SK-N-SH treated with all-trans-retinoic acid at 6 μM for 48 hours (cell line): ENCODE measurements at regions not wholly inside any gene's neighbourhood (a gene's known extent, or its start where the extent isn't known, plus 50 kb on each side); places are given as distances from the start of the nearest gene placed in this dataset.

Experiments
- ATAC-seq: fragments of 200-7000 bp; cut with Tn5 transposase; 3 replicates; pipeline ENCODE4 v1.9.1; 2020; ENCODE audit warnings: mild to moderate bottlenecking, moderate library complexity
- ARNTL ChIP-seq: fragments of 450-650 bp; formaldehyde crosslinking; IDR thresholded peaks from 2 replicates; pipeline ENCODE4 v1.5.0; 2020; ENCODE audit warnings: low read depth, mild to moderate bottlenecking, moderate library complexity, borderline replicate concordance
- BACH2 ChIP-seq: fragments of 250-450 bp; sonication (Bioruptor Pico); IDR thresholded peaks from 2 replicates; pipeline ENCODE4 v1.9.0; 2021; ENCODE audit warnings: mild to moderate bottlenecking, borderline replicate concordance
- CSDC2 ChIP-seq: fragments of 250-450 bp; sonication (Bioruptor Pico); IDR thresholded peaks from 2 replicates; pipeline ENCODE4 v1.5.0; 2020; ENCODE audit warnings: mild to moderate bottlenecking, moderate library complexity
- ESRRG ChIP-seq: fragments of 250-450 bp; sonication (Bioruptor Pico); IDR thresholded peaks from 2 replicates; pipeline ENCODE4 v1.6.1; 2021; ENCODE audit warnings: mild to moderate bottlenecking
- GLIS3 ChIP-seq: fragments of 250-450 bp; sonication (Bioruptor Pico); IDR thresholded peaks from 2 replicates; pipeline ENCODE4 v1.5.0; 2020; ENCODE audit warnings: mild to moderate bottlenecking, moderate library complexity
- OSR1 ChIP-seq: fragments of 250-450 bp; sonication (Bioruptor Pico); IDR thresholded peaks from 2 replicates; pipeline ENCODE4 v1.8.0; 2022; ENCODE audit warnings: moderate library complexity, mild to moderate bottlenecking, inconsistent platforms
- PATZ1 ChIP-seq: fragments of 250-450 bp; sonication (Bioruptor Pico); IDR thresholded peaks from 2 replicates; pipeline ENCODE4 v1.8.0; 2020; ENCODE audit warnings: mild to moderate bottlenecking, moderate library complexity, borderline replicate concordance
- PPARA ChIP-seq: fragments of 250-450 bp; sonication (Bioruptor Pico); IDR thresholded peaks from 2 replicates; pipeline ENCODE4 v1.5.0; 2020; ENCODE audit warnings: mild to moderate bottlenecking, borderline replicate concordance
- RARB ChIP-seq: fragments of 250-450 bp; sonication (Bioruptor Pico); IDR thresholded peaks from 2 replicates; pipeline ENCODE4 v1.8.0; 2021; ENCODE audit warnings: mild to moderate bottlenecking, moderate library complexity
- TCF4 ChIP-seq: fragments of 250-450 bp; sonication (Bioruptor Pico); IDR thresholded peaks from 2 replicates; pipeline ENCODE4 v1.8.0; 2021; ENCODE audit warnings: mild to moderate bottlenecking, moderate library complexity, borderline replicate concordance
- TOX ChIP-seq: fragments of 250-450 bp; sonication (Bioruptor Pico); IDR thresholded peaks from 2 replicates; pipeline ENCODE4 v1.8.0; 2021; ENCODE audit warnings: mild to moderate bottlenecking, moderate library complexity, borderline replicate concordance
- ZC3H10 ChIP-seq: fragments of 250-450 bp; sonication (Bioruptor Pico); IDR thresholded peaks from 2 replicates; pipeline ENCODE4 v1.5.1; 2021; ENCODE audit warnings: mild to moderate bottlenecking, moderate library complexity
- ZFP3 ChIP-seq: fragments of 250-450 bp; sonication (Bioruptor Pico); IDR thresholded peaks from 2 replicates; pipeline ENCODE4 v1.5.0; 2020; ENCODE audit warnings: mild to moderate bottlenecking, moderate library complexity
- ZNF565 ChIP-seq: fragments of 450-650 bp; formaldehyde crosslinking; conservative IDR thresholded peaks from 2 replicates; pipeline ENCODE4 v1.5.0; 2020; ENCODE audit warnings: low read depth, mild to moderate bottlenecking, moderate library complexity
- ZNF70 ChIP-seq: fragments of 450-650 bp; formaldehyde crosslinking; IDR thresholded peaks from 2 replicates; pipeline ENCODE4 v1.5.0; 2020; ENCODE audit warnings: mild to moderate bottlenecking, moderate library complexity
- ZNF8 ChIP-seq: fragments of 450-650 bp; formaldehyde crosslinking; IDR thresholded peaks from 2 replicates; pipeline ENCODE4 v1.5.0; 2020; ENCODE audit warnings: mild to moderate bottlenecking, moderate library complexity
- TF ChIP-seq, protein P1 (sequence below): fragments of 250-450 bp; sonication (Bioruptor Pico); IDR thresholded peaks from 2 replicates; pipeline ENCODE4 v1.8.0; 2021; ENCODE audit warnings: low read depth, mild to moderate bottlenecking, moderate library complexity, borderline replicate concordance
- TF ChIP-seq, protein P2 (sequence below): fragments of 250-450 bp; sonication (Bioruptor Pico); IDR thresholded peaks from 2 replicates; pipeline ENCODE4 v1.5.0; 2020; ENCODE audit warnings: mild to moderate bottlenecking, moderate library complexity

GRCh38 chr11:86193297-86194095 lies 51.1 kb upstream of the EED start:
- ATAC-seq, result peak; percentile 99
- TF ChIP-seq PATZ1 (CRISPR knock-in tag), result no peak
- no peak for TF ChIP-seq TOX (CRISPR knock-in tag)
- TF ChIP-seq ZFP3 (CRISPR knock-in tag), result no peak
- TF ChIP-seq OSR1 (CRISPR knock-in tag), result no peak
- TF ChIP-seq ESRRG (CRISPR knock-in tag), result no peak
- no peak for TF ChIP-seq ARNTL (CRISPR knock-in tag)
- no peak for TF ChIP-seq ZC3H10 (CRISPR knock-in tag)
- no peak for TF ChIP-seq PPARA (CRISPR knock-in tag)
- TF ChIP-seq BACH2 (CRISPR knock-in tag), result no peak
- TF ChIP-seq, protein P1, sequence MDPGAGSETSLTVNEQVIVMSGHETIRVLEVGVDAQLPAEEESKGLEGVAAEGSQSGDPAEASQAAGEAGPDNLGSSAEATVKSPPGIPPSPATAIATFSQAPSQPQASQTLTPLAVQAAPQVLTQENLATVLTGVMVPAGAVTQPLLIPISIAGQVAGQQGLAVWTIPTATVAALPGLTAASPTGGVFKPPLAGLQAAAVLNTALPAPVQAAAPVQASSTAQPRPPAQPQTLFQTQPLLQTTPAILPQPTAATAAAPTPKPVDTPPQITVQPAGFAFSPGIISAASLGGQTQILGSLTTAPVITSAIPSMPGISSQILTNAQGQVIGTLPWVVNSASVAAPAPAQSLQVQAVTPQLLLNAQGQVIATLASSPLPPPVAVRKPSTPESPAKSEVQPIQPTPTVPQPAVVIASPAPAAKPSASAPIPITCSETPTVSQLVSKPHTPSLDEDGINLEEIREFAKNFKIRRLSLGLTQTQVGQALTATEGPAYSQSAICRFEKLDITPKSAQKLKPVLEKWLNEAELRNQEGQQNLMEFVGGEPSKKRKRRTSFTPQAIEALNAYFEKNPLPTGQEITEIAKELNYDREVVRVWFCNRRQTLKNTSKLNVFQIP (CRISPR knock-in tag), result no peak
- no peak for TF ChIP-seq ZNF8
- TF ChIP-seq ZNF565 (CRISPR knock-in tag), result no peak
- no peak for TF ChIP-seq TCF4 (CRISPR knock-in tag)

DNA sequence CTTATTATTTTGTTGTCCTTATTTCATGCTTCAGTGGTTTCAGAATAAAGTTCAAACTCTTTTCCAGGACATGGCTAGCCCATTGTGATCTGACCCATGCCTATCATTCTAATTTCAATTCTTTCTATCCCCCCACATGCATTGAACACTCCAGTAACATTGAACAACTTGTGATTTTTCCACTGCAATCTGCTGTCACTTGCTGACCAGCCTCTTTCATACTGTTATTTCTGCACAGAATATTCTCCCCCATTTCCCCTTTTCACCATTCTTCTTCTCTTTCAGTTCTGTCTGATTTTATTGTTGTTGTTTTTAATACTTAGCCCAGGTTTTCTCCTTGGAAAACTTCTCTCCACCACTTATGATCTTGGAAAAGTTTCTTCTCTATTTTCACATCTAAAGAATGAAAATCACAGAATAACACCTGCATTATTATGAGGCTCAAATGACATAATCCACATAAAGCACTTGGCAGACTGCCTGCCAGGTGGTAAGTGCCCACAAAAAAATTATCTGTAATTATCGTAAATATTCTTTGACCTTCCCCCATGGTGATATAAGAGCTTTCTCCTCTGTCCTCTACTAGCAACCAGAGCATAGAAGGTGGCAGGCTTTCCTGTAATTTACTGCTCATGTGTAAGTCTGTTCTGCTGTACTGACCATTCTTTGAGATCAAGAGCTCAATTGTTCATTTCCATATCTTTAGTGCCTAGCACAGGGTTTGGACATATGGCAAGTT lies 51.9 kb upstream of the EED start:
- TF ChIP-seq CSDC2 (CRISPR knock-in tag) (no peak), ZNF70 (CRISPR knock-in tag) (no peak), TOX (CRISPR knock-in tag) (no peak), GLIS3 (CRISPR knock-in tag) (no peak), TCF4 (CRISPR knock-in tag) (no peak)
- TF ChIP-seq, protein P2, sequence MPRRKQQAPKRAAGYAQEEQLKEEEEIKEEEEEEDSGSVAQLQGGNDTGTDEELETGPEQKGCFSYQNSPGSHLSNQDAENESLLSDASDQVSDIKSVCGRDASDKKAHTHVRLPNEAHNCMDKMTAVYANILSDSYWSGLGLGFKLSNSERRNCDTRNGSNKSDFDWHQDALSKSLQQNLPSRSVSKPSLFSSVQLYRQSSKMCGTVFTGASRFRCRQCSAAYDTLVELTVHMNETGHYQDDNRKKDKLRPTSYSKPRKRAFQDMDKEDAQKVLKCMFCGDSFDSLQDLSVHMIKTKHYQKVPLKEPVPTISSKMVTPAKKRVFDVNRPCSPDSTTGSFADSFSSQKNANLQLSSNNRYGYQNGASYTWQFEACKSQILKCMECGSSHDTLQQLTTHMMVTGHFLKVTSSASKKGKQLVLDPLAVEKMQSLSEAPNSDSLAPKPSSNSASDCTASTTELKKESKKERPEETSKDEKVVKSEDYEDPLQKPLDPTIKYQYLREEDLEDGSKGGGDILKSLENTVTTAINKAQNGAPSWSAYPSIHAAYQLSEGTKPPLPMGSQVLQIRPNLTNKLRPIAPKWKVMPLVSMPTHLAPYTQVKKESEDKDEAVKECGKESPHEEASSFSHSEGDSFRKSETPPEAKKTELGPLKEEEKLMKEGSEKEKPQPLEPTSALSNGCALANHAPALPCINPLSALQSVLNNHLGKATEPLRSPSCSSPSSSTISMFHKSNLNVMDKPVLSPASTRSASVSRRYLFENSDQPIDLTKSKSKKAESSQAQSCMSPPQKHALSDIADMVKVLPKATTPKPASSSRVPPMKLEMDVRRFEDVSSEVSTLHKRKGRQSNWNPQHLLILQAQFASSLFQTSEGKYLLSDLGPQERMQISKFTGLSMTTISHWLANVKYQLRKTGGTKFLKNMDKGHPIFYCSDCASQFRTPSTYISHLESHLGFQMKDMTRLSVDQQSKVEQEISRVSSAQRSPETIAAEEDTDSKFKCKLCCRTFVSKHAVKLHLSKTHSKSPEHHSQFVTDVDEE (CRISPR knock-in tag), result no peak
- TF ChIP-seq, all 23 proteins: peak for 0

DNA sequence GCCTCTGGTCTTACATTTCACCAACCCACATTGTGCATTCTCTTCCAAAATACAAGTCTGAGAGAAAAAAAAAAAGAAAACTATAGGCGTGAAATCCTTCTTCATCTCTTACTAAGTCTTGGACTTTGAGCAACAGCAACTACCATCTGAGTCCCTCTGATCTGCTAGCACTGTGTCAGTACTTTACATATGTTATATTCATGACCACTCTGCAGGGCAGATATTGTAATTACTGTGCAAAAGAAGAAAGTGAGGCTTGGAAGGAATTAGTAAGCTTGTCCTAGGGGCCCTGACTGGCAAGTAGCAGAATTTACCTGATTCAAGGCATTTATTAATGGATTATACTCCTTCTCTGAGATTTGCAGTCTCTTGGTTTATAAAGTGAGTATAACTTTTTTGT lies 52.7 kb upstream of the EED start:
- ATAC-seq, result no peak
- TF ChIP-seq GLIS3 (CRISPR knock-in tag) (no peak), ZFP3 (CRISPR knock-in tag) (no peak), ZNF8 (no peak), ARNTL (CRISPR knock-in tag) (no peak), RARB (CRISPR knock-in tag) (no peak), ZC3H10 (CRISPR knock-in tag) (no peak)
- TF ChIP-seq, protein P2 (CRISPR knock-in tag), result no peak
- TF ChIP-seq, all 23 proteins: peak for 0

More for the DNA sequence above, 51.9 kb upstream of the EED start:
- ATAC-seq, result no peak
